ENCODE measurements at regions not wholly inside any gene's neighbourhood (a gene's known extent, or its start where the extent isn't known, plus 50 kb on each side); places are given as distances from the start of the nearest gene placed in this dataset.

- Histone ChIP-seq H3K9me3 (no peaks in the 10 kb centered on the region), H3K36me3 (no peaks in the 10 kb centered on the region), H3K4me3 (ENCODE audit: low read depth, low read length) (no peak overlapping the region), H3K27me3 (no peaks in the 10 kb centered on the region), H3K4me1 (peaks cover 5% of the 10 kb centered on the region; the same call in 1 of the 2 replicates)
- no peak for DNase-seq
- TF ChIP-seq CTCF (IDR thresholded peaks at IDR 0.05; ENCODE audit: low read depth, low read length): no peak
These were observed 97.8 kb upstream of the IGSF10 start for GRCh38 chr3:151558661-151559060.

- Histone ChIP-seq H3K4me3 (ENCODE audit: low read depth, low read length) (no peak overlapping the region), H3K27me3 (no peaks in the 10 kb centered on the region), H3K9me3 (no peaks in the 10 kb centered on the region), H3K36me3 (no peaks in the 10 kb centered on the region), H3K4me1 (peaks cover 5% of the 10 kb centered on the region; the same call in 1 of the 2 replicates)
- TF ChIP-seq CTCF (IDR thresholded peaks at IDR 0.05; ENCODE audit: low read depth, low read length): no peak
- DNase-seq: no peak
These were observed 96.4 kb upstream of the IGSF10 start for GRCh38 chr3:151557068-151557840.

DNA sequence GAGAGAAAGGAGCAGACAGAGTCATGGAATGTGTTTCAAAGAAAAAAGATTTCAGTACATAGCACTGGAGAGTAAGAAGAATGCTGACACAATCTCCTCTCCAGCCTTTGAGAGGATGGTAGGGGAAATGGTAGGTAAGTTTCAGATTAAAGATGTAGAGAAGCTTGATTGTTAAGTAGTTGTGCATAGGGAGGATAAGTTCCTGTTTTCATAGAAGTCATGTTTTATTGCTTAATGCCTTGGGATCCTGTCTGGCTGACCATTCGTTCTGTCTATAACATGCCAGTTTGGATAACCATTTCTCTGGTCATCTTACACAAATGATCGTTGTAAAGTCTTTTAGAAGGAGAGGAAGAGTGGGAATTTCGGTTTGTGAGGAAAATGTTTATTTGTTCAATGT is 95.7 kb upstream of the IGSF10 start:
- H3K27me3 ChIP-seq: no peaks in the 10 kb centered on the region
- H3K36me3 ChIP-seq: no peaks in the 10 kb centered on the region
- TF ChIP-seq CTCF (IDR thresholded peaks at IDR 0.05; ENCODE audit: low read depth, low read length): no peak
- DNase-seq: no peak
- no peak overlapping the region for H3K4me3 ChIP-seq (ENCODE audit: low read depth, low read length)
- no peaks in the 10 kb centered on the region for H3K9me3 ChIP-seq
- peaks cover 8% of the 10 kb centered on the region; the same call in 1 of the 2 replicates for H3K4me1 ChIP-seq

GRCh38 chr3:151555523-151555922 is 94.7 kb upstream of the IGSF10 start:
- Histone ChIP-seq H3K9me3 (no peaks in the 10 kb centered on the region), H3K27me3 (no peaks in the 10 kb centered on the region), H3K36me3 (no peaks in the 10 kb centered on the region), H3K4me3 (ENCODE audit: low read depth, low read length) (no peak overlapping the region), H3K4me1 (peaks cover 15% of the 10 kb centered on the region)
- no peak for DNase-seq
- TF ChIP-seq CTCF (IDR thresholded peaks at IDR 0.05; ENCODE audit: low read depth, low read length): no peak

DNA sequence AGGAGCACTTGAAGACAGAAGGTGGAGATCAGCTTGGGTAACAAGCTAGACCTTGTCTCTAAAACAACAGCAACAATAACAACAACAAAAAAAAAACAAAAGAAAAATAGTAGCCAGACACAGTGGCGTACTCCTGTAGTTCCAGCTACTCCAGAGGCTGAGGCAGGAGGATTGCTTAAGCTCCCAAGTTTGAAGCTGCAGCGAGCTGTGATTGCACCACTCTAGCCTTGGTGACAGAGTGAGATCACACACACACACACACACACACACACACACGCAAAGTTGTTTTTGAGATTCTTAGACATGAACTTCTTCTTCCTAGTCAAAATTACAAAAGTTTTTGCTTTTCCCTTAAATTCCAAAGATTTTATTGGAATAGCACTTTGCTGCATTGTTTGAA is 93.0 kb upstream of the IGSF10 start:
- no peak for TF ChIP-seq CTCF (IDR thresholded peaks at IDR 0.05; ENCODE audit: low read depth, low read length)
- Histone ChIP-seq H3K4me1 (peaks cover 19% of the 10 kb centered on the region), H3K27me3 (no peaks in the 10 kb centered on the region), H3K9me3 (no peaks in the 10 kb centered on the region), H3K36me3 (no peaks in the 10 kb centered on the region), H3K4me3 (ENCODE audit: low read depth, low read length) (no peak overlapping the region)
- DNase-seq: no peak

DNA sequence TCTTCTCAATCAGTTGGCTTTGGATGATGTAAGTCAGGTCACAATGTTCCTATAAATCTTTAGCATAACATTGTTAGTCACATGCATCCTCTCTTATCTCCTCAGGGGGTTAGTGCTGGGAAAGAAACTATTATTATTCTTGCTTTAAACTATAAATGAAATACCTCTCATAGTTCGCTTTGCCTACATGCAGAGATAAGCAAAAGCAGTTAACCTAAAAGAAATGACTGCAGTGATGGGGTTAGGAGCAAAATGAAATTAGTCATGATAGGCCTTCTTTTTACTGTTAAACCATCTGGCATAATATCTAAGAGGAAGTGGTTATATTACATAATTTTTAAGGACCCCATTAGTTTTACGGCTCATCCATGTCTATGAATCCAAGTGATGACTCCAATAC is 91.7 kb upstream of the IGSF10 start:
- Histone ChIP-seq H3K27me3 (no peaks in the 10 kb centered on the region), H3K36me3 (no peaks in the 10 kb centered on the region), H3K4me3 (ENCODE audit: low read depth, low read length) (no peak overlapping the region), H3K4me1 (peaks cover 22% of the 10 kb centered on the region), H3K9me3 (no peaks in the 10 kb centered on the region)
- TF ChIP-seq CTCF (IDR thresholded peaks at IDR 0.05; ENCODE audit: low read depth, low read length): no peak
- no peak for DNase-seq

Data from BE2C (cell line).